GM23338 (cell line): ENCODE measurements at regions not wholly inside any gene's neighbourhood (a gene's known extent, or its start where the extent isn't known, plus 50 kb on each side); places are given as distances from the start of the nearest gene placed in this dataset.
A peak's percentile ranks its signal among the peaks of the same experiment; 100 is the strongest.

ENCODE experiments used
- CREB1 ChIP-seq: fragments of 250-450 bp; sonication (Bioruptor Pico); IDR thresholded peaks from 2 replicates; pipeline ENCODE4 v1.5.0; 2020; ENCODE audit warnings: low read depth, mild to moderate bottlenecking, moderate library complexity
- EZH2 ChIP-seq: fragments of 200-600 bp; sonication (generic); IDR thresholded peaks from one replicate; pipeline ENCODE4 v1.8.0; 2017; ENCODE audit warnings: antibody characterized with exemption, mild to moderate bottlenecking, low read depth; ENCODE audit not compliant: unreplicated experiment
- EZH2phosphoT487 ChIP-seq: fragments of 200-600 bp; sonication (generic); IDR thresholded peaks from one replicate; pipeline ENCODE4 v1.8.1; 2018; ENCODE audit warnings: antibody characterized with exemption; ENCODE audit not compliant: unreplicated experiment
- JUNB ChIP-seq: IDR thresholded peaks from one replicate; pipeline ENCODE4 v1.6.1; 2016; ENCODE audit warnings: antibody characterized with exemption; ENCODE audit not compliant: unreplicated experiment
- NANOG ChIP-seq: IDR thresholded peaks from 2 replicates; pipeline ENCODE4 v1.6.1; 2016; ENCODE audit warnings: antibody characterized with exemption, borderline replicate concordance
- POLR2AphosphoS5 ChIP-seq: IDR thresholded peaks from 2 replicates; pipeline ENCODE4 v1.6.1; 2016; ENCODE audit warnings: antibody characterized with exemption, low read depth
- STAT1 ChIP-seq: IDR thresholded peaks from one replicate; pipeline ENCODE4 v1.6.1; 2016; ENCODE audit warnings: antibody characterized with exemption; ENCODE audit not compliant: unreplicated experiment
- ZNF331 ChIP-seq: fragments of 250-450 bp; sonication (Bioruptor Pico); IDR thresholded peaks from 2 replicates; pipeline ENCODE4 v1.5.0; 2020; ENCODE audit warnings: low read depth, mild to moderate bottlenecking, moderate library complexity
- TF ChIP-seq, protein P1 (sequence below), 2 experiments: fragments of 200-600 bp in 1 of 2; sonication (generic) in 1 of 2; conservative IDR thresholded peaks; 2 replicates each; pipeline versions ENCODE4 v1.5.1 to v1.6.1; 2016 to 2017; ENCODE audit warnings: antibody characterized with exemption in 2 of 2, low read depth in 2 of 2, mild to moderate bottlenecking in 2 of 2, moderate library complexity in 1 of 2
- TF ChIP-seq, protein P2 (sequence below): IDR thresholded peaks from one replicate; pipeline ENCODE4 v1.6.1; 2018; ENCODE audit warnings: antibody characterized with exemption; ENCODE audit not compliant: unreplicated experiment
- TF ChIP-seq, protein P3 (sequence below): IDR thresholded peaks from 2 replicates; pipeline ENCODE4 v1.6.1; 2016; ENCODE audit warnings: antibody characterized with exemption

DNA sequence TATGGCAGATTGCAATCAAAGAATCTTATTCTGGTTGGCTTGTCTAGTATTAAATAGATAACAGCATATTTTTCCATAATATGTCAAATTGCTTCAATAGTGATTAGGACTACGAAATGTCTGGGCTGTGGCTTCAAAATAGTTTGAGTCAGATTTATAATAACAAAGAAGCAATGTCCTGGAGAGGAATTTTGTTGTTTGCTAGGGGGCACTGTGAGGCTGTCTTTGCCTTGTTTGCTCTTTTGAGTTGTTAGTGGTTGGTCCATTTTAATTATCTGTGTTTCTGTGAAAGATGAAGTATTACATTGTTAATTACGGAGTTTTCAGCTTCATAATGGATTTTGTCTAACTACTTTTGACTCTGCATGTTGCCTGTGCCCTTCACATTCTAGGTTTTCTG lies 713.6 kb downstream of the TLE4 start:
- TF ChIP-seq, protein P1, sequence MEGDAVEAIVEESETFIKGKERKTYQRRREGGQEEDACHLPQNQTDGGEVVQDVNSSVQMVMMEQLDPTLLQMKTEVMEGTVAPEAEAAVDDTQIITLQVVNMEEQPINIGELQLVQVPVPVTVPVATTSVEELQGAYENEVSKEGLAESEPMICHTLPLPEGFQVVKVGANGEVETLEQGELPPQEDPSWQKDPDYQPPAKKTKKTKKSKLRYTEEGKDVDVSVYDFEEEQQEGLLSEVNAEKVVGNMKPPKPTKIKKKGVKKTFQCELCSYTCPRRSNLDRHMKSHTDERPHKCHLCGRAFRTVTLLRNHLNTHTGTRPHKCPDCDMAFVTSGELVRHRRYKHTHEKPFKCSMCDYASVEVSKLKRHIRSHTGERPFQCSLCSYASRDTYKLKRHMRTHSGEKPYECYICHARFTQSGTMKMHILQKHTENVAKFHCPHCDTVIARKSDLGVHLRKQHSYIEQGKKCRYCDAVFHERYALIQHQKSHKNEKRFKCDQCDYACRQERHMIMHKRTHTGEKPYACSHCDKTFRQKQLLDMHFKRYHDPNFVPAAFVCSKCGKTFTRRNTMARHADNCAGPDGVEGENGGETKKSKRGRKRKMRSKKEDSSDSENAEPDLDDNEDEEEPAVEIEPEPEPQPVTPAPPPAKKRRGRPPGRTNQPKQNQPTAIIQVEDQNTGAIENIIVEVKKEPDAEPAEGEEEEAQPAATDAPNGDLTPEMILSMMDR (conservative IDR thresholded peaks at IDR 0.05; ENCODE audit: low read depth in 2 of 2): peak; percentile 67 to 74
- TF ChIP-seq EZH2phosphoT487 (no peak), POLR2AphosphoS5 (no peak), CREB1 (CRISPR knock-in tag) (no peak), ZNF331 (no peak), JUNB (no peak), EZH2 (no peak), NANOG (no peak), STAT1 (no peak)
- TF ChIP-seq, protein P2, sequence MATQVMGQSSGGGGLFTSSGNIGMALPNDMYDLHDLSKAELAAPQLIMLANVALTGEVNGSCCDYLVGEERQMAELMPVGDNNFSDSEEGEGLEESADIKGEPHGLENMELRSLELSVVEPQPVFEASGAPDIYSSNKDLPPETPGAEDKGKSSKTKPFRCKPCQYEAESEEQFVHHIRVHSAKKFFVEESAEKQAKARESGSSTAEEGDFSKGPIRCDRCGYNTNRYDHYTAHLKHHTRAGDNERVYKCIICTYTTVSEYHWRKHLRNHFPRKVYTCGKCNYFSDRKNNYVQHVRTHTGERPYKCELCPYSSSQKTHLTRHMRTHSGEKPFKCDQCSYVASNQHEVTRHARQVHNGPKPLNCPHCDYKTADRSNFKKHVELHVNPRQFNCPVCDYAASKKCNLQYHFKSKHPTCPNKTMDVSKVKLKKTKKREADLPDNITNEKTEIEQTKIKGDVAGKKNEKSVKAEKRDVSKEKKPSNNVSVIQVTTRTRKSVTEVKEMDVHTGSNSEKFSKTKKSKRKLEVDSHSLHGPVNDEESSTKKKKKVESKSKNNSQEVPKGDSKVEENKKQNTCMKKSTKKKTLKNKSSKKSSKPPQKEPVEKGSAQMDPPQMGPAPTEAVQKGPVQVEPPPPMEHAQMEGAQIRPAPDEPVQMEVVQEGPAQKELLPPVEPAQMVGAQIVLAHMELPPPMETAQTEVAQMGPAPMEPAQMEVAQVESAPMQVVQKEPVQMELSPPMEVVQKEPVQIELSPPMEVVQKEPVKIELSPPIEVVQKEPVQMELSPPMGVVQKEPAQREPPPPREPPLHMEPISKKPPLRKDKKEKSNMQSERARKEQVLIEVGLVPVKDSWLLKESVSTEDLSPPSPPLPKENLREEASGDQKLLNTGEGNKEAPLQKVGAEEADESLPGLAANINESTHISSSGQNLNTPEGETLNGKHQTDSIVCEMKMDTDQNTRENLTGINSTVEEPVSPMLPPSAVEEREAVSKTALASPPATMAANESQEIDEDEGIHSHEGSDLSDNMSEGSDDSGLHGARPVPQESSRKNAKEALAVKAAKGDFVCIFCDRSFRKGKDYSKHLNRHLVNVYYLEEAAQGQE: no peak
- TF ChIP-seq, protein P3, sequence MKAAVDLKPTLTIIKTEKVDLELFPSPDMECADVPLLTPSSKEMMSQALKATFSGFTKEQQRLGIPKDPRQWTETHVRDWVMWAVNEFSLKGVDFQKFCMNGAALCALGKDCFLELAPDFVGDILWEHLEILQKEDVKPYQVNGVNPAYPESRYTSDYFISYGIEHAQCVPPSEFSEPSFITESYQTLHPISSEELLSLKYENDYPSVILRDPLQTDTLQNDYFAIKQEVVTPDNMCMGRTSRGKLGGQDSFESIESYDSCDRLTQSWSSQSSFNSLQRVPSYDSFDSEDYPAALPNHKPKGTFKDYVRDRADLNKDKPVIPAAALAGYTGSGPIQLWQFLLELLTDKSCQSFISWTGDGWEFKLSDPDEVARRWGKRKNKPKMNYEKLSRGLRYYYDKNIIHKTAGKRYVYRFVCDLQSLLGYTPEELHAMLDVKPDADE: no peak
